ENCODE measurements at regions not wholly inside any gene's neighbourhood (a gene's known extent, or its start where the extent isn't known, plus 50 kb on each side); places are given as distances from the start of the nearest gene placed in this dataset.

- TF ChIP-seq CTCF (IDR thresholded peaks at IDR 0.05) (no peak), POLR2A (IDR thresholded peaks at IDR 0.05) (no peak)
These were observed 541.0 kb upstream of the LMCD1 start for GRCh38 chr3:7960601-7961000.
